WI38 (cell line): ENCODE measurements at regions not wholly inside any gene's neighbourhood (a gene's known extent, or its start where the extent isn't known, plus 50 kb on each side); places are given as distances from the start of the nearest gene placed in this dataset.

Experiments
- H3K4me3 ChIP-seq: 2 replicates; pipeline ENCODE4 v1.5.1; 2011; ENCODE audit warnings: low read depth, mild to moderate bottlenecking, control low read depth, low read length
- CTCF ChIP-seq: IDR thresholded peaks from 2 replicates; pipeline ENCODE4 v1.5.1; 2012; ENCODE audit warnings: low read depth, mild to moderate bottlenecking, control low read depth, low read length

- H3K4me3 ChIP-seq: no peak overlapping the region
- no peak for TF ChIP-seq CTCF
These were observed 394.6 kb downstream of the LRRIQ3 start for GRCh38 chr1:73803380-73803779.

GRCh38 chr1:73801912-73802429 is 396.0 kb downstream of the LRRIQ3 start:
- no peak overlapping the region for H3K4me3 ChIP-seq

GRCh38 chr1:73800376-73800775 is 397.6 kb downstream of the LRRIQ3 start:
- H3K4me3 ChIP-seq: no peak overlapping the region
- TF ChIP-seq CTCF: no peak

More at GRCh38 chr1:73801912-73802429, 396.0 kb downstream of the LRRIQ3 start:
- no peak for TF ChIP-seq CTCF

DNA sequence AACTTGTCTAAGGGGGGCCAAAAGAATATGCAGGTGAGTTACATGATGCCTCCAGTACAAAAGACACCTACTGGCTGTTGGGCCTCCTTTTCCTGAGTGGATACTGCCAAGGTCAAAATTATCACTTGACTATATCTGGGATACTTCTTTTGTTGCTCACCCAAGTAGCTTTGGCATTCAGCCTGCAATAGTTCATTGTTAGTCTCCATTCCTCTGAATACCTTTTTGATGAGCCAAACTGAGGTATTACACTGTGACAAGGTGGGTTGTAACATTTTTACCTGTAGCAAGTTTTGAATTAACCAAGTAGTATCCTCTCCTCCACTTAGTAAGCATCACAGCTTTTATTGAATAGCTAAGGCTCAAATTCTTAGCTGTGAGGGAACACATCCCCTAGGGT is 408.0 kb downstream of the LRRIQ3 start:
- H3K4me3 ChIP-seq: no peak overlapping the region
- no peak for TF ChIP-seq CTCF

DNA sequence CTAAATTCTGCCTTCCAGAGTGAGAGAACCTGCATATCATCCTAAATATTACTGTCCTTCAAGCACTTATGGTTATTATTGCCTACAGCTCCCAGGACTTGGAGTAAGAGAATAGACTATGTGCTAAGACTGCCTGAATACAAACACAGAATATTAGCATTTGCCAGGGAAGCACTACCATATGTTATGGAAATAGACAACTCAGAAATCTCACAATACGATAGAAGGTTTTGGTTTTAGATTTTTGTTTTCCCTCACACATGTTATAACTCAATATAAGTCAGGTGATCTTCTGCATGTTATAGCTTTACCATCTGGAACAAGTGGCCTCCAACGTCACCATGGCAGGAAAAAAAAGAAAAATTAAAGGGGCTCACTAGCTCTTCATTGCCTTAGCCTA is 413.9 kb downstream of the LRRIQ3 start:
- H3K4me3 ChIP-seq: no peak overlapping the region
- no peak for TF ChIP-seq CTCF

- TF ChIP-seq CTCF: no peak
- H3K4me3 ChIP-seq: no peak overlapping the region
These were observed 414.6 kb downstream of the LRRIQ3 start for GRCh38 chr1:73783352-73783751.

DNA sequence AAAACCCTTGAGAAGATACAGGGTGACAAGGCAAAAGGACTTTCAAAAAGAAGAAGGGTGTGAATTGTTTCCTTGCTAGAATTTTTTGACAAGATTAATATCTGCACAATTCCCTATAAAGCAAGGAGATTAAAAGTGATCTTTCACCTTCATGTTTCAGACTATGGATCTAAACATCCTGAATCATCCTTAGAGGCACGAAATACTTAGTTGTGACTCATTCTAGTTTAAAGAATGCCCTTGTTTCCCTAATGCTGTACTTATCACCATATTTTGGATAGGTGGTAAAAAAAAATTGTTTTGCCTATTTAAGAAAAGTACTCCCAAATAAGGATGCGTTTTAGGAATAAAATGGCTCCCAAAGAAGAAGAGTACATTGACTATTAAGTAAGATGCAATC is 415.1 kb downstream of the LRRIQ3 start:
- TF ChIP-seq CTCF: no peak
- no peak overlapping the region for H3K4me3 ChIP-seq
